ENCODE measurements at regions not wholly inside any gene's neighbourhood (a gene's known extent, or its start where the extent isn't known, plus 50 kb on each side); places are given as distances from the start of the nearest gene placed in this dataset.

DNA sequence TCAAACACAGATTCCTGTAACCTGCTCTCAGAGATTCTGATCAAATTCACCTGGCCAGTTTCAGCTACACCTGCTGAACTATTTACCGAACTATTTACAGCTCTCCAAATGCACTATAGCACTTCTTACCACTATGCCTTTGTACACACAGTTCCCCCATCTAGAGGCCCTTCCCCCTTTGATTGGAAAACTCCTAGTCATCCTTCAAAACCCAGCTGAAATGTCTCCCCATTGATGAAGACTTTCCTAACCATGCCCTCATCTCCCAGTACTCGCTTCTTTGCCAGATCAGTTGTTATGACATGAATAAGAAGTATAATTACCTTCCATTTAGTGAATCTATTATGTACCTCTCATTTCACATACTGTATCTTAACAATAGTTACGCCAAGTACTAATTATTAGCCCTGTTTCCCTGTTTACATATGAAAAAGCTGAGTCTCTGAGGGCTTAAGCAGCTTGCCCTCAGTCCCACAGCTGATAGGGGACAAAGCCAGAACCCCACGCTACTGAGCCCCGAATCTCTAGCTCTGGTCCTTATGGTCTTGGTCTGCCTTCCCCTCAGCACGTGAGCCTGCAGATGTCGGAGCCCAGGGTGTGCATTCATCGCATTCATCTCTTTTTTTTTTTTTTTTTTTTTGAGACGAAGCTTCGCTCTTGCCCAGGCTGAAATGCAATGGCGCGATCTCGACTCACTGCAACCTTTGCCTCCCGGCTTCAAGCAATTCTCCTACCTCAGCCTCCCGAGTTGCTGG, 64.7 kb upstream of the ASAP2 start:
- TF ChIP-seq, protein P1, sequence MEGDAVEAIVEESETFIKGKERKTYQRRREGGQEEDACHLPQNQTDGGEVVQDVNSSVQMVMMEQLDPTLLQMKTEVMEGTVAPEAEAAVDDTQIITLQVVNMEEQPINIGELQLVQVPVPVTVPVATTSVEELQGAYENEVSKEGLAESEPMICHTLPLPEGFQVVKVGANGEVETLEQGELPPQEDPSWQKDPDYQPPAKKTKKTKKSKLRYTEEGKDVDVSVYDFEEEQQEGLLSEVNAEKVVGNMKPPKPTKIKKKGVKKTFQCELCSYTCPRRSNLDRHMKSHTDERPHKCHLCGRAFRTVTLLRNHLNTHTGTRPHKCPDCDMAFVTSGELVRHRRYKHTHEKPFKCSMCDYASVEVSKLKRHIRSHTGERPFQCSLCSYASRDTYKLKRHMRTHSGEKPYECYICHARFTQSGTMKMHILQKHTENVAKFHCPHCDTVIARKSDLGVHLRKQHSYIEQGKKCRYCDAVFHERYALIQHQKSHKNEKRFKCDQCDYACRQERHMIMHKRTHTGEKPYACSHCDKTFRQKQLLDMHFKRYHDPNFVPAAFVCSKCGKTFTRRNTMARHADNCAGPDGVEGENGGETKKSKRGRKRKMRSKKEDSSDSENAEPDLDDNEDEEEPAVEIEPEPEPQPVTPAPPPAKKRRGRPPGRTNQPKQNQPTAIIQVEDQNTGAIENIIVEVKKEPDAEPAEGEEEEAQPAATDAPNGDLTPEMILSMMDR (optimal IDR thresholded peaks at IDR 0.05 in 1 of 3, IDR thresholded peaks at IDR 0.05 in 1 of 3, conservative IDR thresholded peaks at IDR 0.05 in 1 of 3; ENCODE audit: extremely low read depth in 1 of 3, insufficient read depth in 2 of 3, low read length in 3 of 3), result no peak
- no peak for TF ChIP-seq EZH2 (IDR thresholded peaks at IDR 0.05; ENCODE audit: low read length)

Measured in keratinocyte (primary cell).